PC-9 (cell line): ENCODE measurements at regions not wholly inside any gene's neighbourhood (a gene's known extent, or its start where the extent isn't known, plus 50 kb on each side); places are given as distances from the start of the nearest gene placed in this dataset.

Experiments
- BruUV-seq: library from RNA; stranded (reverse); fragments of 400-500 nt; replicated peaks from 2 replicates; lab custom pipeline; 2021; lab: Mats Ljungman, UMichigan
- CTCF ChIA-PET: fragments of 300-600 bp; sonication (Branson Sonifier 250); formaldehyde crosslinking; loops from one replicate; lab custom pipeline; 2022; ENCODE audit warnings: antibody characterized with exemption; lab: Charles Lee
- POLR2A ChIA-PET: fragments of 300-600 bp; sonication (Branson Sonifier 250); formaldehyde crosslinking; loops from one replicate; lab custom pipeline; 2022; ENCODE audit warnings: antibody characterized with exemption; ENCODE audit not compliant: unreplicated experiment; lab: Charles Lee
- DNase-seq, 2 experiments: peaks; one replicate each; pipeline versions ENCODE4 v3.0.0 to v3.0.0-alpha.2; 2015 to 2022; ENCODE audit warnings: mixed read lengths in 1 of 2
- H2AFZ ChIP-seq: fragments of 200-600 bp; sonication (generic); 2 replicates; pipeline ENCODE4 v1.8.1; 2017; ENCODE audit warnings: antibody characterized with exemption
- H3F3A ChIP-seq: fragments of 200-600 bp; sonication (generic); 2 replicates; pipeline ENCODE4 v1.8.1; 2017; ENCODE audit warnings: antibody characterized with exemption, mild to moderate bottlenecking, low read depth; ENCODE audit not compliant: insufficient read depth
- H3K27ac ChIP-seq: fragments of 200-600 bp; sonication (generic); 2 replicates; pipeline ENCODE4 v1.6.1; 2016; ENCODE audit warnings: mixed run types
- H3K27me3 ChIP-seq: fragments of 200-600 bp; sonication (generic); 2 replicates; pipeline ENCODE4 v1.6.1; 2016; ENCODE audit warnings: low read depth, mixed run types; ENCODE audit not compliant: insufficient read depth
- H3K36me3 ChIP-seq: fragments of 200-600 bp; sonication (generic); 2 replicates; pipeline ENCODE4 v1.6.1; 2016; ENCODE audit warnings: low read depth, mixed run types
- H3K4me1 ChIP-seq: fragments of 200-600 bp; sonication (generic); replicated peaks from 2 replicates; pipeline ENCODE4 v1.6.1; 2016; ENCODE audit warnings: mixed run types; ENCODE audit not compliant: insufficient read depth
- H3K4me2 ChIP-seq: fragments of 200-600 bp; sonication (generic); 2 replicates; pipeline ENCODE4 v1.6.1; 2017; ENCODE audit warnings: mixed run types
- H3K4me3 ChIP-seq: fragments of 200-600 bp; sonication (generic); 2 replicates; pipeline ENCODE4 v1.6.1; 2016; ENCODE audit warnings: mixed run types
- H3K79me2 ChIP-seq: fragments of 200-600 bp; sonication (generic); 2 replicates; pipeline ENCODE4 v1.6.1; 2017; ENCODE audit warnings: low read depth, mixed run types
- H3K9me2 ChIP-seq: fragments of 200-600 bp; sonication (generic); 2 replicates; pipeline ENCODE4 v1.8.1; 2017; ENCODE audit warnings: mild to moderate bottlenecking; ENCODE audit not compliant: insufficient read depth
- H3K9me3 ChIP-seq: fragments of 200-600 bp; sonication (generic); 2 replicates; pipeline ENCODE4 v1.8.1; 2016; ENCODE audit warnings: low read depth; ENCODE audit not compliant: insufficient read depth
- H4K20me1 ChIP-seq: fragments of 200-600 bp; sonication (generic); 2 replicates; pipeline ENCODE4 v1.8.1; 2017; ENCODE audit not compliant: insufficient read depth
- CTCF ChIP-seq: fragments of 200-600 bp; sonication (generic); conservative IDR thresholded peaks from 2 replicates; pipeline ENCODE4 v1.6.1; 2017; ENCODE audit warnings: mixed run types, antibody characterized with exemption, mild to moderate bottlenecking, moderate library complexity
- EZH2 ChIP-seq: fragments of 200-600 bp; sonication (generic); IDR thresholded peaks from 2 replicates; pipeline ENCODE4 v1.8.0; 2017; ENCODE audit warnings: antibody characterized with exemption, low read depth
- intact Hi-C: fragments of 100-400 bp; cut with micrococcal nuclease; formaldehyde crosslinking; loops from one replicate; pipeline ENCODE4 v1.10.0; 2022; ENCODE audit not compliant: unreplicated experiment

DNA sequence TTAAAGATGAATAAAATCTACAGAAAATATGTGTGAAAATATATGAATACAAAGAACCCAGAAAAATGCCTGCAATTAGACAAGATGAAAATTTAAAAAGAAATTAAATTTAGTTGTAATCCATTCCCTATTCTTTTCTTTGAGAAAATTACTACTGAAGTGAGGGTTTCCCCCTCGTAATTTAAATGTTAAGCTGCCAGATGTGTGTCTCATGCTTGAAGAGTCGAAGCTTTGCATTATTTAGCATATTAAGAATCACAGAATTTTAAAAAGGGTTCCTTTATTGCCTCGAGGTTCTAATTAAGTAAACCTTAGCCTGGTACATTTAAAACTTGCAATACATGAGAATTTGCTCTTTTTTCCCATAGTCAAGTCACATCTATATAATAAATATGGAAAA is 630.1 kb downstream of the TFAP2A start:
- H3K79me2 ChIP-seq, result no peaks in the 10 kb centered on the region
- no peak overlapping the region for H3K27ac ChIP-seq
- no peaks in the 10 kb centered on the region for H4K20me1 ChIP-seq
- no peaks in the 10 kb centered on the region for H3K36me3 ChIP-seq
- BruUV-seq, result no TSS peak
- H3K27me3 ChIP-seq, result no peaks in the 10 kb centered on the region
- no peaks in the 10 kb centered on the region for H3F3A ChIP-seq
- intact Hi-C loops, result no loop called here
- no peak overlapping the region for H3K4me3 ChIP-seq
- H3K4me2 ChIP-seq, result no peak overlapping the region
- H3K9me3 ChIP-seq, result no peaks in the 10 kb centered on the region
- DNase-seq, result no peak
- TF ChIP-seq EZH2, result no peak
- no peak for TF ChIP-seq CTCF
- ChIA-PET CTCF (no interaction called here), POLR2A (no interaction called here)
- H2AFZ ChIP-seq, result no peak overlapping the region
- no peaks in the 10 kb centered on the region for H3K9me2 ChIP-seq
- no peaks in the 10 kb centered on the region for H3K4me1 ChIP-seq

DNA sequence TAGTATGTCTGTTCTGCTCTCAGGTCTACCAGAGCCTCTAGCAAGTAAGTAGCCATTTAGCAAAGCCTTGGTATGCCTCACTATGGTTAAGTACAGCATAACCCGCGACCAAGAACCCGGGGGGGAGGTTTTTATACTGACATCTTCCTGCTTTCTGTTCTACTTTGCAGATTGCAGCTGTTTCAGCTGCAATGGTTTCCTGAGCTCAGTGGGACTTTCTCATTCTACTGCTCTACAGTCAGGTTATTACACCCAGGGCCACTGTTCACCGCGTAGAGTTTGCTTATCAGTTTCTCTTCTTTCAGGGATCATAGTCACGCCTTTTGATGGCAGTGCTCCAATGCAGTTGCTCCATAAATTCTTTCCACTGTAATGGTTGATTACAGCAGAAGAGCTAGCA is 631.3 kb downstream of the TFAP2A start:
- no peak overlapping the region for H3K4me2 ChIP-seq
- no peaks in the 10 kb centered on the region for H3K4me1 ChIP-seq
- H3K27ac ChIP-seq, result no peak overlapping the region
- H2AFZ ChIP-seq, result no peak overlapping the region
- no peaks in the 10 kb centered on the region for H3K9me2 ChIP-seq
- CTCF ChIA-PET, result no interaction called here
- POLR2A ChIA-PET, result interaction anchor here (0.7 kb wide), 1 partner anchor 1217 kb away, joined by 3 read pairs; no protein-coding TSS in a partner anchor
- no peaks in the 10 kb centered on the region for H3K27me3 ChIP-seq
- DNase-seq, result no peak
- no peaks in the 10 kb centered on the region for H3K9me3 ChIP-seq
- H3K36me3 ChIP-seq, result no peaks in the 10 kb centered on the region
- H3K79me2 ChIP-seq, result no peaks in the 10 kb centered on the region
- H3F3A ChIP-seq, result no peaks in the 10 kb centered on the region
- intact Hi-C loops, result no loop called here
- H4K20me1 ChIP-seq, result no peaks in the 10 kb centered on the region
- TF ChIP-seq EZH2 (no peak), CTCF (no peak)
- BruUV-seq, result no TSS peak
- H3K4me3 ChIP-seq, result no peak overlapping the region

DNA sequence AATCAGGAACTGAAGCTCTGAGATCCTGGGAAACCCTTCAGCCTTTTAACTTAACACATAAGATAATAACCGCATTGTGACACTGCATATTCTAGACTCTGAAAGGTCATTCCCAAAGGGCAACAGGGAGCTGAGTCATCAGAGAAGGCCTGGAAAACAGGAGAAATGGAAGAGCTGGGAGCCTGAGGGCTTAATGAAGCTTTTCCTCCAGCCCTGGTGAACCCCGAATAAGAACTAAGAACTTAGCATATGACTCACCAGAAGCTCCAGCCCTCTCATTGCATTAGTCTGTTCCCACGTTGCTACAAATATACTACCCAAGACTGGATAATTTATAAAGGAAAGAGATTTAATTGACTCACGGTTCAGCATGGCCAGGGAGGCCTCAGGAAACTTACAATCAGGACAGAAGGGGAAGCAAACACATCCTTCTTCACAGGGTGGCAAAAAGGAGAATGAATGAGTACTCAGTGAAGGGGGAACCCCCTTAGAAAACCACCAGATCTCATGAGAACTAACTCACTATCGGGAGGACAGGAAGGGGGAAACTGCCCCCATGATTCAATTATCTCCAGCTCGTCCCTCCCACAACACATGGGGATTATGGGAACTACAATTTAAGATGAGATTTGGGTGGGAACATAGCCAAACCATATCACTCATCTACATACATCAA is 648.5 kb downstream of the TFAP2A start:
- ChIA-PET POLR2A (no interaction called here), CTCF (no interaction called here)
- peak; percentile 35 to 36 for DNase-seq
- no peaks in the 10 kb centered on the region for H3K79me2 ChIP-seq
- H3K4me2 ChIP-seq, result no peak overlapping the region
- H2AFZ ChIP-seq, result peak overlapping the region; percentile 60; the same call in 1 of the 2 replicates
- H4K20me1 ChIP-seq, result no peaks in the 10 kb centered on the region
- intact Hi-C loops, result no loop called here
- no peaks in the 10 kb centered on the region for H3K9me3 ChIP-seq
- no peak overlapping the region for H3K4me3 ChIP-seq
- peak overlapping the region; percentile 63 for H3K27ac ChIP-seq
- H3K36me3 ChIP-seq, result no peaks in the 10 kb centered on the region
- H3K9me2 ChIP-seq, result no peaks in the 10 kb centered on the region
- peaks cover 7% of the 10 kb centered on the region; the same call in 1 of the 2 replicates for H3K4me1 ChIP-seq
- H3K27me3 ChIP-seq, result no peaks in the 10 kb centered on the region
- no peaks in the 10 kb centered on the region; the same call in 1 of the 2 replicates for H3F3A ChIP-seq
- BruUV-seq, result no TSS peak
- TF ChIP-seq CTCF, result no peak
- no peak for TF ChIP-seq EZH2
